GM18867 (cell line): ENCODE measurements at regions not wholly inside any gene's neighbourhood (a gene's known extent, or its start where the extent isn't known, plus 50 kb on each side); places are given as distances from the start of the nearest gene placed in this dataset.
"Not testable (repeated sequence)": the region's sequence is repeated elsewhere in the genome, so short reads cannot be mapped to it uniquely, and the experiment has no call there.

ENCODE experiments used
- ATAC-seq: cut with Tn5 transposase; IDR thresholded peaks from one replicate; pipeline ENCODE4 v1.9.1; 2021; ENCODE audit warnings: mild to moderate bottlenecking, moderate library complexity; ENCODE audit not compliant: unreplicated experiment

DNA sequence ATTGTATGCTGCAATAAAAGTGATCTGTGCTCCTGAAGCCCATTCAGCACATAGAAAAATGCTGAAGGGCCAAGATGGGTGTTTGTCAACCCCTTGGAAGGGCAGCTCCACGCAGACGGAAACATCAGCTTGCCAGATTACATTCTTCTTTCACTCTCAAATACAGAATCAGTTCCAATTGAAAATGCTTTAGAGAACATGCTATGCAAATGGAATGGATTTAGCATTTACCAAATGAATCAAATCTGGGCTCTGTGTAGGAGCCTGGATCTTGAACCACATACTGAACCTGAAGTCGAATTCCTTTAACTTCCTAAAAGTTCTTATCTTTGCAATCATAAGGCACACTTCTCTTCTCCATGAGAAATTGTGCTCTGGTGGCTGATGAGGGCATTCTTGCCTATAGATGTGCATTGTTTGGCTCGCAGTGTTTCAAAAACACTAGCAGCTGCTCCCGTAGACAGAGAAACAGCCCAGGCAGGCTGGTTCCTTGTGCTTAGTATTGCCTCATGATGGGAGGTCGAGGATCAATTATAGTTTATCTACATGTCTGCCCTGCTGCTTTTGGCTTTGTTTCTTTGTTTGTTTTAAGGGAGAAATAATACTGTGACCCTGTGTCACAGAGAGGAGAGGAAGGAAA is 489.8 kb upstream of the FLRT2 start:
- no peak for ATAC-seq

DNA sequence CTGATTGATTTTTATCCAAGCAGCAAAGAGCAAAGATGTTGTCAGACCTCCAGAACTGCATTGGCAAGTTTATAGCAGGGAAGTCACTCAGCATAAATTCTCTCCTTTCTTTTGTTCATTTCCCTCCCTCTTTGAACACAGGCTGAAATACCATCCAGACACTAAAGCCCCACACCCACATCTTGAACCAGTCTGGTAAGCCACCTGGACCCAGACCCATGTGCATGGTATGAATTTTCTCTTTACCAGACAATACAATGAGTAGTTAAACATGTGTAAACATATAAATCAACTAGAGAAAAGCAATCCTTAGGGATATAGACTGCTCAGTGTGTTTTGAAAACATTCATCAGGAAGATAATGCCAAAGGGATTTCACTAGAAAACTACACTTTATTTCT is 488.3 kb upstream of the FLRT2 start:
- no peak for ATAC-seq

DNA sequence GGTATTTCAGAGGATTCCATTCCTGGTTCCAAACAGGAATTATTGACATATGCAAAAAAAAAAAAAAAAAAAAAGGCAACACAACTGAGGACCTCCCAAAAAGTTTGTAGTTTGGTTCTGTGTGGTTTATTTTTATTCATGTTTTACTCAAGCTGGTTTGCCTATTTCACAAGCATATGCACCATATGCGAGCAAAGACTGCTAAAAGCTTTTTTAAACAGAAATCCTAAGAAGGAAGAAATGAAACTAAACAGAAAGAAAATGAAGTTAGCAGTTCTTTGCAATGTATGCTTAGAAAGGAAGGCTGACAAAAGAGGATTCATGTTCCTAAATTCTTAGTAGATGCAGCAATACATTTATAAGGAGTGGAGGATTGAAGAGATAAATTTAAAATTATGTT is 487.6 kb upstream of the FLRT2 start:
- ATAC-seq = no peak

DNA sequence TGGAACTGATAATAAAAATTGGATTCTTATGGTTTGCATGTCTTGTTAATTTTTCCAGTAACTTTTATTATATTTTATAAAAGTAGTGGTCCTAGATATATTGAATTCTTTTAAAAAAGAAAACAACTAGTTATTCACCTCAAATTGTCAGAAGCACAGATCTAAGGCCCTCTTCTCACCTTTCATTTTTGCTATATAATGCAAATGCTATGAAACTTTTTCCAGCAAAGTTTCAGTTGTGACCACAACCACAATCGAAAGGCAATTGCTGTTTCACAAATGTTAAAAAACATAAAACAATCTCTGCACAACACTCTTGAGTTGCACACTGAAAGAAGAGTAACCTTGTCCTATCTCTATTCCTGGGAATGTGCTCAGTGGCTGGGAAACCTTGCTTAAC is 479.8 kb upstream of the FLRT2 start:
- ATAC-seq = no peak

DNA sequence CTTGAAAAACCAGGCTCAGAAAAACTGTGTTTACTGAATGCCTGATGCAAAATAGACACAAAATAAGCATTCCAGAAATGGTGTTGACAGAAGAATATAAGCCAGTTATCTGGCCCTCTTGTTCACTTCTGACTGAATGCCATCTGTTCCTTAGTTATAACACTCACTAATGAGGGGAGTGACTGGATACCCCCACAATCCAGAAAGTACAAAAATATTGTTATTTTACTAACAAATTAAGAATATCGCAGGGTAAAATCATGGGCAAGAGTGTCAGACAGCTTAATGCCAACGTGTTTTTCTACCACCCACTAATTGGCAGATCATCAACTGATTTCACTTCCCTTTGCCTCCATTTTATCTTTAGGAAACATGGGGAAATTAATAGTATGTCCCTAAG is 477.3 kb upstream of the FLRT2 start:
- no peak for ATAC-seq

DNA sequence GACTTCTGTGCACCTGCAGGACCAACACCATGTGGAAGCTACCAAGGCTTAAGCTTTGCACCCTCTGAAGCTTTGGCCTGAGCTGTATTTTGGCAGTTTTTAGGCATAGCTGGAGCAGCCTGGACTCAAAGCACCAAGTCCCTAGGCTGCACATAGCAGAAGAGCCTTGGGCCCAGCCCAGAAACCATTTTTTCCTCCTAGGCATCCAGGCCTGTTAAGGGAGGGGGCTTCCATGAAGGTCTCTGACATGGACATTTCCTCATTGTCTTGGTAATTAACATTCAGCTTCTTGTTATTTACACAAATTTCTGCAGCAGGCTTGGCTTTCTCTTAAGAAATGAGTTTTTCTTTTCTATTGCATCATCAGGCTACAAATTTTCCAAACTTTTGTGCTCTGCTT is 475.8 kb upstream of the FLRT2 start:
- no peak for ATAC-seq

DNA sequence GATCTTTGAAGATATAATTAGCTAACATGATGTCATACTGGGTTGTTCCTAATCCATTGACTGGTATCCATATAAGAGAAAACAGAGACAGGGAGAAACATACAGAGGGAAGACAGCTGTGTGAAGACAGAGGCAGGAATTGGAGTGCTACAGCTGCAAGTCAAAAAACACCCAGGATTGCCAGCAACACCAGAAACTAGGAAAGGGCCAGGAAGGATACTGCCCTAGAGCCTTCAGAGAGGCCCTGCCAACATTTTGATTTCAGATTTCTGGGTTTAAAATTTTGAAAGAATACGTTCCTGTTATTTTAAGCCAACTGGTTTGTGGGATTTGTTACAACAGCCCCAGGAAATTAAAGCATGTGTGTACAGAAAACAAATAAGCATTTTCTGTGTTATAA is 473.7 kb upstream of the FLRT2 start:
- ATAC-seq = no peak

DNA sequence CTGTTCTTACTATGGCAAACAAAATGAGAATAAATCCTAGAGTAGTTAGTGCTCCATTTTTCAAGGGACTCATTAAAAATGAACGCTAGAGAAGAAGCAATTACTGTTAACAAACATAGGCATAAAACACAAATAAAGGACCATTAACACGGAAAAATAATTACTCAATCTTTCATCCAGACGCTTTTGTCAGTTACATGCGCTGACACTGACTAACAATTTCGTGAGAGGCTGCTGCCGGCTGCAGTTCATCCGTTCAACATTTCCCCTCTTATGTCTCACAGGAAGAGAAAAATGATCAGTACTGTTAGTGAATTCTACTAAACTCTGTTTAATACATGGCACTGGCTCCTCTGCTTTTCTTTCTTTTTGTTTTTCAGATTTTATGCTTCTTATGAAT is 472.7 kb upstream of the FLRT2 start:
- ATAC-seq = no peak

DNA sequence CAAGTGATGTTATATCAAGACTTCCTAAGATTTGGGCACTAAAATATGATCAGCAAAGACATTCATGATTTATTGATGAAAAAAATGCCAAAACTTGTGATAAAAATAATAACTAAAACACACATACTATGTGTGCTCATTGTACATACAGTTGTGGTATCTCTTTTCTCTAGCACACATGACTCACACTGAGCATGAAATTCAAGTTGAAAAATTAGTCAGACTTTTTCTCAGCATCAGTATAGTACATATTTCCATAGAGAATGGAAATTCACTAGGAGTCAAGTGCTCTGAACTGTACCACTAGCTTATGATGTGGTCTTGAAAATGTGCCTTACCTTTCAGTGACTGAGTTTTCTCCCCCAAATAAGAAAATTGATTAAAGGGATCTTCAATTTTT is 471.8 kb upstream of the FLRT2 start:
- no peak for ATAC-seq

DNA sequence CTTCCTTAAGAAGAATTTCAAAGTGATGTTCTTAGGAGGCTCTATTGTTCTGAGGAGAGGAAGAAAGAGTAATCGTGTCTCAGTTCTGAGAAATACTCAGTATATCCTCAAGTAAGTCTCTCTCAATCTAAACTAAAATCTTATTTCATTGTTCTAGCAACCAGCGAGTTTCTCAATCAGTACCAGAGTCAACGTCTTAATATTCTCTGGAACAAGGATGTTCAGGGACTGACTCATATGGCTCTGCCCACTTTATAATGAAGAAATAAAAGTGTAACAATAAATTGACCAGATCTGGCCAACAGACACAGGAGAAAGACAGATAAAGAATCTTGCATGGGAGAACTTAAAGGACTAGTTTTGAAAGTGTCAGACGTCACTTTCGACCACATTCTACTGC is 469.8 kb upstream of the FLRT2 start:
- ATAC-seq = no peak

DNA sequence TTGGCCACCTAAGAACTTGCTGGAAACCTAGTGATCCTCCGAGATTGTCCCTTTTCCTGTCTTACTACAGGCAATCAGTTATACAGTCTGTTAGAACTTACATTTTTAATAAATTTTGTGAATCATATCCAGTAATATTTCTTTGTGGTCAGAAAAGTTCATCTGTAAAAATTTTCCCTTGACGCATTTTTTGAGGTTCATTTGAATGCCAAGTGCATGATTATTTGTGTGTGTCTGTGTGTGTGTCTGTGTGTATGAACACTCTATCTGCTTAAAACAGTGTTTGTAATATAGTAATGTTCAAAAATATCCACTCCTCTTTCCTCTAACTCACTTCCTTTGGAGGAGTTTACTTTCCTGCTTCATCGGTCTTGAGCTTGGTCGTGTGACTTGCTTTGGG is 468.7 kb upstream of the FLRT2 start:
- ATAC-seq = no peak

DNA sequence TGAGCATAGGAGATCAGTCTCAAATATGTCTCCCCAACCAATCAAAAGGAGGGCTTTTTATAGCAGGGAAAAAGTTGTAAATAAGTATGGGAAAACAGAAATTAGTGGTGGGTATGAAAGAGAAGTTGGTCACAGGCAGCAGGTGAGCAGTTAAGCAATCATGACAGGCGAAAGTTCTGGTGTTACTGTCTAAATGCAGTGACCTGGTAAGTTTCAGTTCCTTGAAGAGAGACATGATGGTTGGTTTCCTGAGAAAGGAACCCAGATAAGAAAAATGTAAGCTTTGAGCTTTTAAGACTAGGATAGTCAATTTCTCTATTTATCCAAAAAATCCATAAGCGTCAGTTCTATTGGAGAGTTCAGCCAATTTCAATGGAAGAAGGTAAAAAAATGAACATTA is 466.2 kb upstream of the FLRT2 start:
- ATAC-seq = no peak

DNA sequence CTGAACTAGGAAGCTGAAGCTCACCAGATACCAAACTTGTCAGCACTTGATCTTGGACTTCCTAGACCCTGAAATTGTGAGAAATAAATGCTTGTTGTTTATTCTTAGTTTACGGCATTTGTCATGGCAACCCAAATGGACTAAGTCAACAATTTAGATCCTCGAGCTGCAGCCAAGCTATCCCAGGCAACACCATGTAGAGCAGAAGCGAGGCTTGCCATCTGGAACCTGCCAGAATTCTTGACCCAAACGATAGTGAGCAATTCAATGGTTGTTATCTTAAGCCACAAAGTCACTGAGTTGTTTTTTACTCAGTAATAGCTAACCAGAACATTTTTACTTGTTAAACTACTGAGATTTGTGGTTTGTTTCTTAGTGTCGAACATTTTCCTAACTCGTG is 458.5 kb upstream of the FLRT2 start:
- no peak for ATAC-seq

DNA sequence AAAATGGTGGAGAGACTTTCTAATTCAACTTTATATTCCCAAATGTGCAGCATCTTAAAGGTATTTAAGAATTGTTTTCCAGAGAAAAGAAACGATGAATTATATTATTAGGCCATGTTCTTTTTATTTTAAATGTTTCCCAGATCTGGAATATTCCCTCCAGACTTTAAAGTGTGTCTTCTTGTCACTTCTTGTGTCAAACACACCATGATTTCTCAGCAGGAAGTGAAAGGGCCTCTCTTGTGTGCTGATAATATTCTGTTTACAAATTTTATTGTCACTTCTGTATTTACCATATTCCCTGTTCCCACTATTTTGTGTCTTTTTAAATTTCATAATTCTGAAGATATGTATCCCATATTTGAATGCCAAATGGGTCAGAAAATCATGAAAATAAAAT is 455.0 kb upstream of the FLRT2 start:
- no peak for ATAC-seq

DNA sequence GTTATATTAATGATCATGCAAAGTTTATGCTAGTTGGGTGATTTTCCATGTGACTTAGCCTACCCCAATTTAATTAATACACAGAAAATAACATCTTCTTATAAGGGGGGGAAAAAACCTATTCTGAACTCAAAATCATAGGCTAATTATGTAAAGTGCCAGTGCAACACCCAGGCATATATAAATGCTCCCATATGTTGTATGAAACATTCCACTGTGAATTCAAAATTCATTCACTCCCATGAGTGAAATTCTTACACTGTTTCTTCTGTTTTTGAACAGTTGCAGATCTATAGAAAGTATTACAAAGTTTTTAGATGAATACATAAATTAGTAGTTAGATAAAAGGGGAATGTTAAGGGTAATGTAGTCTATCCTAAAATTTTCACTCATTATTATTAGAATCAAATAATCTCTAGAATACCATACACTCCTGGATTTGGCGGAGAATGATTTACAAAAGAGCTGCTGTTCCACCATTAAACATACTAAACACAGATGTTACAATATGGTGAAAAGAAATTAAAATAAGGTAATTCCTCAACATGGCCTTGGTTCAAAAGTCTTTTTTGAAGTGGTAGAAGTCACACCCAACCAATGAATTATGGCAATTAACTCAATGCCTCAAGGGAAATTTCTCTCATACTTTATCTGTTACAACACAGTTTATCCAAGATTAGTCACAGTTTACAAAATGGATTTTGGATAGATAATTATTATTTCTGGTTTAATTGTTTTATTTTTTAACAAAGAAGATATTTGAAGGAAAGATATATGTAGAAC is 454.1 kb upstream of the FLRT2 start:
- no peak for ATAC-seq

DNA sequence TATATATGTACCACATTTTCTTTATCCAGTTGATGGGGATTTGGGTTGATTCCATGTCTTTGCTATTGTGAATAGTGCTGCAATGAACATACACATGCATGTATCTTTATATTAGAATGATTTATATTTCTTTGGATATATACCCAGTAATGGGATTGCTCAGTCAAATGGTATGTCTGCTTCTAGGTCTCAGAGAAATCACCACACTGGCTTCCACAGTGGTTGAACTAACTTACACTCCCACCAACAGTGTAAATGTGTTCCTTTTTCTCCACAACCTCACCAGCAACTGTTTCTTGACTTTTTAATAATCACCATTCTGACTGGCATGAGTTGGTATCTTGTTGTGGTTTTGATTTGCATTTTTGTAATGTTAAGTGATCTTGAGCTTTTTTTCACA is 452.2 kb upstream of the FLRT2 start:
- not testable (repeated sequence) for ATAC-seq

DNA sequence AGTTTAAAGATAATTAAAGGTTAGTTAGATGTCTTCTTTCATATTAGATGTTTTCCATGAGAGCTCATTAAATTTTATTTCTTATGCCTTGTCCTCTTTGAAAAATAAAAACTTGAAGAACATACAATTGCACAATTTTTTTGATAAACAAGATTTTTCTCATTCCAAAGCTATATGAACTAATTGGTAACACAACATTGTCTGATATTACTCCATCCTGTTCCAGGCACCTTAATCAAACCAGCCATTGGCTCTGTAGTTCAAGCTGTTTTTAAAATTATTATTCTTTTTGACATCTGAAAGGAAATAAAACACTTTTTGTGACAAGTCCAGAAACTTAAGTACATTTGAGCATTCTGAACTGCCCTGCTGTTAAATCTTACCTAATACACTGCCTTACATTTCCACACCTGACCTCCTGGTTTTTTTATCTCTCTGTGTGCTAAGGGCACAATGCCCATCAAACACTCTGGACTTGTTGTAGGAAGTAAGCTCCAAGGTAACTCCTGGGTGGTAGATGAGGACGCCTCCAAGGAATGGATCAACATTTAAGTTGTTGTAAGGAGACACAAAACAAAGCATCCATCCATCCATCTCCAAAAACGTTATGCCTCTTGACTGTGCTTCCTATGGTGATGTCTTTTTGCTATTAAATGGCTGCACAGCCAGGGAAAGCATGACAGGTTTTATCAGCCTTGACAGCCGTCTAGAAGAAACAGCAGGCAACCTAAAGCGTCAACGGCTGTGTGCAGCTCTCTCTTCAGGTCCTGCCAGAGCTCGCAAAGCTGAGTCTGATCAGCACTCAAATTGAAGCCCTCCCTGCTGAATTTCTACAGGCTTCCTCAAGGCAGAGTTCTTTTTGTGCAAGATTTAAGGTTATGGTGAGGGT is 449.9 kb upstream of the FLRT2 start:
- ATAC-seq = no peak

DNA sequence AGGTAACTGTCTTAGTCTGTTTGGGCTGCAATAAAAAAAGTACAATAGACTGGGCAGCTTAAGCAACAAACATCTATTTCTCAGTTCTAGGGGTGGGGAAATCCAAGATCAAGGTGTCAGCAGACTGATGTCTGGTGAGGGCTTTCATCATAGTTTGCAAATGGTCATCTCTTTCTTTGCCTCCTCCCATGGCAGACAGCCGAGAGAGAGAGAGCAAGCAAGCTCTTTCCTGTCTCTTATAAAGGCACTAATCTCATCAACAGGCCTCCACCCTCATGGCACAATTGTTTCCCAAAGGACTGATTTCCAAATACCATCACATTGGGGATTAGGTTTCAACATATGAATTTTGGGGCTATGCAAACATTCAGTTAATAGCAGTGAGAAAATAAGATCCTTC is 445.6 kb upstream of the FLRT2 start:
- no peak for ATAC-seq

DNA sequence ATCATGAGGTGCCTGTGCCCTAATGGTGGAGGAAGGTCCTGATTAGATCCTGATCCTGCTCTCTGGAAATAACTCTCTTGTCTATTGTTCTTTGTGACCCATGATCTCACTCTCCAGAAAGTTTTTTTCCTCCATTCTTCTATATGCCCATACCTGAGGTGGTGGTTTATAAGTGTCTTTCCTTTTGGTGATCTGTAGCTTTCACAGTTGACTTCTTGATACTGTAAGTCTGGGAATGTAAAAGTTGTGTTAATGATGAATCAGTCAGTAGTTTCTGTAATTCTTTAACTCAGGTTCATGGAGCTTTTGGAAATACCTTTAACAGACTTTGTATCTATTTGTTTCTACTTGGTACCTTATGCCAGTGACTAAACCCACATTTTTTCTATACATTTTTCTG is 444.0 kb upstream of the FLRT2 start:
- no peak for ATAC-seq

DNA sequence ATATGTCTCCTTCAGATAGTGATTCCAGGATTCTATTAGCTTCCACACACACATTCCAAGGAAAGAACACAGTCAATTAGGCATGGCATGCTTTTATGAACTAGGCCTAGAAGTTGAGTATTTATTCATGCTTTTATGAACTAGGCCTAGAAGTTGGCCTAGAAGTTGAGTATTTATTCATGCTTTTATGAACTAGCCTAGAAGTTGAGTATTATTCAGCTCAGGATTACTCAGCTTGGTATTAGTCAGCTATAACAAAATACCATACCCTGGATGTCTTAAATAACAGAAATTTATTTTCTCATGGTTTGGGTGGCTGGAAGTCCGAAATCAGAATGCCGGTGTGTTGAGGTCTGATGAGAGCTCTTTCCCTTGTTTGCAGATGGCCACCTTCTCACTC is 442.7 kb upstream of the FLRT2 start:
- no peak for ATAC-seq

DNA sequence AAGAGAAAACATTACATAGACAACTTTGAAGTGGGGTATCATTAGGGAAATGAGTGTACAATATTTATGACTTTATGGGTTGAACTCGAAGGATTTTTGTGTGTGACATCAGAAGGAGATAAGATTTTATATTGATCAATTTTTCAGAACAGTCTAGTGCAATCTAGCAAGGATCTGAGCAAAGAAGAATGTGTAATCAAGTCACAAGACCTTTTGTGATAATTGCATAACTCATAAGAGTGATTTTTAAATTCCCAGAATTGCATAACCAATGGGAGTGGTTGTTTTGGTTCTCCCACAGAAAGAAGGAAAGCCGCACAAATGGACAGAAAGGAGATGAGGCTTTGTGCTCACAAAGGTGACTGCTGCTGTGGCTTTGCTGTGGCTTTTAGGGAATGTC is 441.8 kb upstream of the FLRT2 start:
- ATAC-seq = no peak

DNA sequence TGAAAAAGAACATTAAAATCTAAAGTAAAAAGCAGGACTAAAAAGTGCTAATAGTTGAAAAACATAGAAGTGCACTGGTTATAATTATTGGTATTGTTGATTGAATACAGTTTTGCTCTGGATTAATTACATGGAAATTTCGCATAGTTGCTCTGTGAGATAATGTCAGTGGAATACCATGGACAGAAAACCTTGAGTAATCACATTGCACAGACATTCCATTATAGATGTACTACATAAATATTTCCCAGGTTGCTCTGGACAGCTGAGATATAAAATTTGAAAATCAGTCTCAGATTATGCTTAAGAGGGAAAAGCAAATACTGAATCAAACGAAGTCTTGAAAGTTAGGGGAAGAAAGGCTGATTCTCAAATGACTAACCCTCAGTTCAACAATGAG is 439.3 kb upstream of the FLRT2 start:
- ATAC-seq = no peak
